ENCODE measurements at regions not wholly inside any gene's neighbourhood (a gene's known extent, or its start where the extent isn't known, plus 50 kb on each side); places are given as distances from the start of the nearest gene placed in this dataset.

DNA sequence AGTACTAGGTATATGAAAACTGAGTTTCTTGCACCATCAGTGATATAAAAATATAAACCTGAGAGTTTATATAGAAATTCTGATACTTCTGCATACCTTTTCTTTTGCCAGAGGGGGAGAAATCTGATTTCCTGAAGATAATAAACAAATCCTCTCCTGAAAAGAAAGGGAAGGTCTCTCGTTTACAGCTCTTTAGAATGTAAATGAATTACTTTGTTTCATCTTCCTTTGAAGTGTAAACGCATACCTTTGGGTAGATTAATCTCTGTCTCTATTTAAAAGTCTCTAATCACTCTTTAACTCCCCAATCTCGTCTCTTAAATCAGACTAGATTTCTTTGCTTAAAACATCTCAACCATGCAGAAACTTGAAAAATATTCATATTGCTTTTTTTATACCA, 1092.9 kb downstream of the SLITRK5 start:
- TF ChIP-seq GATA2 (IDR thresholded peaks at IDR 0.05; ENCODE audit: low read depth, low read length) (no peak), GATA3 (IDR thresholded peaks at IDR 0.05; ENCODE audit: low read depth, low read length) (no peak)

Data from SH-SY5Y (cell line).